B cell (primary cell): ENCODE measurements at regions not wholly inside any gene's neighbourhood (a gene's known extent, or its start where the extent isn't known, plus 50 kb on each side); places are given as distances from the start of the nearest gene placed in this dataset.

Experiments
- ATAC-seq: fragments of 200-7000 bp; cut with Tn5 transposase; one replicate; pipeline ENCODE4 v1.10.0; 2021; ENCODE audit warnings: low read depth, mild to moderate bottlenecking, moderate number of reproducible peaks, moderate library complexity
- CTCF ChIA-PET: fragments of 350-600 bp; sonication (Branson Sonifier 250); formaldehyde crosslinking; loops from one replicate; lab custom pipeline; 2021; ENCODE audit warnings: antibody characterized with exemption, inconsistent platforms; lab: Charles Lee
- POLR2A ChIA-PET: fragments of 350-600 bp; sonication (Branson Sonifier 250); formaldehyde crosslinking; loops from one replicate; lab custom pipeline; 2021; ENCODE audit warnings: antibody characterized with exemption; lab: Charles Lee
- DNase-seq: peaks from one replicate; pipeline ENCODE4 v3.0.0; 2013
- H2AFZ ChIP-seq: 2 replicates; pipeline ENCODE4 v1.6.1; 2012; ENCODE audit warnings: mild to moderate bottlenecking, low read depth, low read length; ENCODE audit not compliant: insufficient read depth, poor library complexity, severe bottlenecking
- H3K27ac ChIP-seq, 2 donors: 1 replicate in 1 of 2; 2 replicates in 1 of 2; pipeline ENCODE4 v1.5.1; 2012 to 2013; ENCODE audit warnings: low read length in 2 of 2, mild to moderate bottlenecking in 2 of 2, moderate library complexity in 1 of 2
- H3K27me3 ChIP-seq, 4 experiments: fragments of 200-600 bp in 1 of 4; sonication (generic) in 1 of 4; replicated peaks in 1 of 4; 1 replicate in 2 of 4; 2 replicates in 2 of 4; pipeline versions ENCODE4 v1.6.1 to v1.7.0; 2013 to 2016; ENCODE audit warnings: low read length in 3 of 4, mild to moderate bottlenecking in 2 of 4, mixed read lengths in 1 of 4, moderate library complexity in 1 of 4; ENCODE audit not compliant: insufficient read depth in 4 of 4, control insufficient read depth in 3 of 4; ENCODE audit errors: control extremely low read depth in 1 of 4
- H3K36me3 ChIP-seq, 2 experiments: replicated peaks in 1 of 2; 1 replicate in 1 of 2; 2 replicates in 1 of 2; pipeline versions ENCODE4 v1.6.1 to v1.7.1; 2013; ENCODE audit warnings: low read length in 1 of 2; ENCODE audit not compliant: insufficient read depth in 2 of 2, control insufficient read depth in 1 of 2; ENCODE audit errors: control extremely low read depth in 1 of 2, extremely low read depth in 1 of 2
- H3K4me1 ChIP-seq, 2 donors: fragments of 200-600 bp in 1 of 2; sonication (generic) in 1 of 2; 1 replicate in 1 of 2; 2 replicates in 1 of 2; pipeline versions ENCODE4 v1.5.1 to v1.6.1; 2013 to 2017; ENCODE audit warnings: low read length in 2 of 2; ENCODE audit not compliant: control insufficient read depth in 2 of 2, insufficient read depth in 2 of 2
- H3K4me2 ChIP-seq: replicated peaks from 2 replicates; pipeline ENCODE3; 2012; ENCODE audit warnings: mild to moderate bottlenecking, low read depth, low read length; ENCODE audit not compliant: poor library complexity, severe bottlenecking
- H3K4me3 ChIP-seq, 5 experiments: fragments of 200-600 bp in 1 of 5; sonication (generic) in 1 of 5; 1 replicate in 3 of 5; 2 replicates in 2 of 5; pipeline versions ENCODE4 v1.5.1 to v1.7.0; 2011 to 2016; ENCODE audit warnings: low read length in 4 of 5, mild to moderate bottlenecking in 4 of 5, low read depth in 2 of 5, control low read depth in 1 of 5, moderate library complexity in 1 of 5; ENCODE audit not compliant: insufficient read depth in 1 of 5; ENCODE audit errors: control extremely low read depth in 1 of 5, extremely low read depth in 1 of 5
- H3K79me2 ChIP-seq: fragments of 200-600 bp; sonication (generic); one replicate; pipeline ENCODE4 v1.6.0; 2016; ENCODE audit warnings: low read length; ENCODE audit not compliant: control insufficient read depth, insufficient read depth
- H3K9ac ChIP-seq: fragments of 200-600 bp; sonication (generic); 2 replicates; pipeline ENCODE4 v1.6.1; 2017; ENCODE audit warnings: mild to moderate bottlenecking, low read length, moderate library complexity
- H3K9me3 ChIP-seq, 3 donors: one replicate each; pipeline versions ENCODE4 v1.6.1 to v1.7.1; 2013; ENCODE audit warnings: low read length in 2 of 3; ENCODE audit not compliant: control insufficient read depth in 2 of 3, insufficient read depth in 1 of 3; ENCODE audit errors: control extremely low read depth in 1 of 3
- H4K20me1 ChIP-seq: 2 replicates; pipeline ENCODE4 v1.6.0; 2012; ENCODE audit warnings: mild to moderate bottlenecking, low read length; ENCODE audit not compliant: insufficient read depth, control insufficient read depth, poor library complexity, severe bottlenecking
- H3K27ac Mint-ChIP-seq: one replicate; pipeline ENCODE4 v1.8.0; 2021; ENCODE audit warnings: mixed read lengths
- H3K27me3 Mint-ChIP-seq: one replicate; pipeline ENCODE4 v1.8.0; 2021; ENCODE audit warnings: mixed read lengths
- H3K4me1 Mint-ChIP-seq: one replicate; pipeline ENCODE4 v1.8.0; 2021; ENCODE audit warnings: mixed read lengths
- H3K4me3 Mint-ChIP-seq: one replicate; pipeline ENCODE4 v1.8.0; 2021; ENCODE audit warnings: mixed read lengths
- H3K9me3 Mint-ChIP-seq: one replicate; pipeline ENCODE4 v1.8.0; 2022; ENCODE audit warnings: mixed read lengths; ENCODE audit not compliant: insufficient read depth
- CTCF ChIP-seq: fragments of 200-600 bp; IDR thresholded peaks from one replicate; pipeline ENCODE4 v1.8.0; 2022; ENCODE audit warnings: antibody characterized with exemption, mild to moderate bottlenecking
- EZH2 ChIP-seq: IDR thresholded peaks from 2 replicates; pipeline ENCODE4 v1.6.1; 2012; ENCODE audit warnings: borderline replicate concordance, low read depth, mild to moderate bottlenecking, moderate library complexity, low read length; ENCODE audit not compliant: insufficient read depth, poor library complexity, severe bottlenecking
- WGBS: methylation state at CpG from one replicate; pipeline ENCODE4 v1.1.5; 2013; ENCODE audit warnings: missing lambda C conversion rate; ENCODE audit not compliant: insufficient coverage; 5-methylcytosine and 5-hydroxymethylcytosine counted together
- intact Hi-C: fragments of 100-400 bp; cut with micrococcal nuclease; formaldehyde crosslinking; loops from one replicate; pipeline ENCODE4 v1.10.0; 2022

GRCh38 chr5:89123581-89123980 is 240.6 kb upstream of the MEF2C start:
- no peaks in the 10 kb centered on the region for H4K20me1 ChIP-seq
- intact Hi-C loops = no loop called here
- no peak overlapping the region for H3K27ac ChIP-seq
- no peak overlapping the region for H3K9ac ChIP-seq
- TF ChIP-seq EZH2 = no peak
- TF ChIP-seq CTCF = no peak
- H3K9me3 ChIP-seq = peaks cover 0 to 4% (median 0%) of the 10 kb centered on the region in 3 donors
- no peak overlapping the region for H3K4me3 Mint-ChIP-seq
- H3K4me3 ChIP-seq = no peak overlapping the region
- no peak overlapping the region for H3K4me2 ChIP-seq
- no peaks in the 10 kb centered on the region for H3K27me3 ChIP-seq
- no peak for ATAC-seq
- DNase-seq = no peak
- H3K27ac Mint-ChIP-seq = no peak overlapping the region
- peaks cover 5% of the 10 kb centered on the region for H3K4me1 Mint-ChIP-seq
- POLR2A ChIA-PET = no interaction called here
- WGBS = no CpG with 5 or more reads among the region's 2 CpGs
- H3K4me1 ChIP-seq = peaks cover 0 to 6% of the 10 kb centered on the region in 2 donors
- CTCF ChIA-PET = no interaction called here
- H3K27me3 Mint-ChIP-seq = no peaks in the 10 kb centered on the region
- no peaks in the 10 kb centered on the region for H3K36me3 ChIP-seq
- H3K9me3 Mint-ChIP-seq = no peaks in the 10 kb centered on the region
- H2AFZ ChIP-seq = no peak overlapping the region
- no peaks in the 10 kb centered on the region for H3K79me2 ChIP-seq

- peaks cover 7% of the 10 kb centered on the region for H3K4me1 Mint-ChIP-seq
- 83% methylated on average over 2 of the region's 3 CpGs for WGBS
Observed at GRCh38 chr5:89120719-89121118, 237.7 kb upstream of the MEF2C start.

More at GRCh38 chr5:89120719-89121118, 237.7 kb upstream of the MEF2C start:
- Mint-ChIP-seq H3K27me3 (no peaks in the 10 kb centered on the region), H3K27ac (no peak overlapping the region), H3K9me3 (no peaks in the 10 kb centered on the region), H3K4me3 (no peak overlapping the region)
- no peaks in the 10 kb centered on the region for H4K20me1 ChIP-seq
- ChIA-PET CTCF (interaction anchor here (0.7 kb wide), 1 partner anchor 239 kb away, joined by 3 read pairs; no protein-coding TSS in a partner anchor), POLR2A (no interaction called here)
- peaks cover 3 to 6% of the 10 kb centered on the region in 2 donors for H3K4me1 ChIP-seq
- DNase-seq (no peak), ATAC-seq (no peak)
- TF ChIP-seq CTCF (no peak), EZH2 (no peak)
- no peak overlapping the region for H3K4me2 ChIP-seq
- no peaks in the 10 kb centered on the region for H3K27me3 ChIP-seq
- H3K79me2 ChIP-seq = no peaks in the 10 kb centered on the region
- peaks cover 0 to 4% (median 0%) of the 10 kb centered on the region in 3 donors for H3K9me3 ChIP-seq
- H3K4me3 ChIP-seq = no peak overlapping the region
- H3K36me3 ChIP-seq = no peaks in the 10 kb centered on the region
- intact Hi-C loops = no loop called here
- no peak overlapping the region for H2AFZ ChIP-seq
- H3K27ac ChIP-seq = no peak overlapping the region
- no peak overlapping the region for H3K9ac ChIP-seq
